H9 (cell line): ENCODE measurements at regions not wholly inside any gene's neighbourhood (a gene's known extent, or its start where the extent isn't known, plus 50 kb on each side); places are given as distances from the start of the nearest gene placed in this dataset.

ENCODE experiments used
- DNase-seq: peaks from one replicate; pipeline ENCODE4 v3.0.0-alpha.2; 2017
- H2AFZ ChIP-seq: one replicate; pipeline ENCODE4 v1.6.1; 2013; ENCODE audit warnings: mild to moderate bottlenecking, low read length, control low read depth, moderate library complexity
- H2AK5ac ChIP-seq: 2 replicates; pipeline ENCODE4 v1.6.1; 2013; ENCODE audit warnings: low read length, control low read depth, mixed read lengths; ENCODE audit not compliant: insufficient read length
- H2BK120ac ChIP-seq: one replicate; pipeline ENCODE4 v1.6.1; 2013; ENCODE audit warnings: low read depth, mild to moderate bottlenecking, low read length, control low read depth, inconsistent platforms; ENCODE audit not compliant: poor library complexity, severe bottlenecking
- H2BK12ac ChIP-seq: 2 replicates; pipeline ENCODE4 v1.6.1; 2013; ENCODE audit warnings: low read length, control low read depth, mixed read lengths, low read depth; ENCODE audit not compliant: insufficient read length
- H2BK15ac ChIP-seq: 2 replicates; pipeline ENCODE4 v1.6.1; 2013; ENCODE audit warnings: low read depth, low read length, control low read depth
- H2BK20ac ChIP-seq: one replicate; pipeline ENCODE4 v1.6.1; 2013; ENCODE audit warnings: low read depth, mild to moderate bottlenecking, low read length, control low read depth, inconsistent platforms; ENCODE audit not compliant: poor library complexity, severe bottlenecking
- H2BK5ac ChIP-seq: 2 replicates; pipeline ENCODE4 v1.6.1; 2013; ENCODE audit warnings: low read length, control low read depth, mixed read lengths; ENCODE audit not compliant: insufficient read length
- H3K14ac ChIP-seq: 2 replicates; pipeline ENCODE4 v1.6.1; 2013; ENCODE audit warnings: low read length, control low read depth; ENCODE audit not compliant: insufficient read depth
- H3K18ac ChIP-seq: 2 replicates; pipeline ENCODE4 v1.6.1; 2013; ENCODE audit warnings: low read depth, mild to moderate bottlenecking, mixed read lengths, low read length, control low read depth; ENCODE audit not compliant: insufficient read length
- H3K23ac ChIP-seq: 2 replicates; pipeline ENCODE4 v1.6.1; 2013; ENCODE audit warnings: low read length, control low read depth, mixed read lengths, low read depth; ENCODE audit not compliant: insufficient read length
- H3K23me2 ChIP-seq: 2 replicates; pipeline ENCODE4 v1.6.1; 2013; ENCODE audit warnings: low read depth, mild to moderate bottlenecking, mixed read lengths, low read length, control low read depth; ENCODE audit not compliant: insufficient read length, poor library complexity, severe bottlenecking
- H3K27ac ChIP-seq: 2 replicates; pipeline ENCODE4 v1.5.1; 2013; ENCODE audit warnings: low read length, control low read depth, mixed read lengths, low read depth; ENCODE audit not compliant: insufficient read length
- H3K27me3 ChIP-seq: 2 replicates; pipeline ENCODE4 v1.6.1; 2013; ENCODE audit warnings: low read length, control low read depth, inconsistent platforms; ENCODE audit not compliant: insufficient read depth
- H3K4ac ChIP-seq: 2 replicates; pipeline ENCODE4 v1.6.1; 2013; ENCODE audit warnings: low read depth, mild to moderate bottlenecking, control low read depth, inconsistent platforms, low read length, moderate library complexity
- H3K4me1 ChIP-seq: 2 replicates; pipeline ENCODE4 v1.6.1; 2013; ENCODE audit warnings: low read length, control low read depth, inconsistent platforms; ENCODE audit not compliant: insufficient read depth
- H3K4me2 ChIP-seq: 2 replicates; pipeline ENCODE4 v1.6.1; 2013; ENCODE audit warnings: low read length, control low read depth, mixed read lengths; ENCODE audit not compliant: insufficient read length, insufficient read depth
- H3K56ac ChIP-seq: 2 replicates; pipeline ENCODE4 v1.6.1; 2013; ENCODE audit warnings: low read depth, mild to moderate bottlenecking, mixed read lengths, low read length, control low read depth; ENCODE audit not compliant: insufficient read length
- H3K79me1 ChIP-seq: 2 replicates; pipeline ENCODE4 v1.6.1; 2013; ENCODE audit warnings: low read depth, mild to moderate bottlenecking, moderate library complexity, low read length, control low read depth, inconsistent platforms; ENCODE audit not compliant: insufficient read depth, poor library complexity, severe bottlenecking
- H3K79me2 ChIP-seq: 2 replicates; pipeline ENCODE4 v1.6.1; 2013; ENCODE audit warnings: low read length, control low read depth, inconsistent platforms; ENCODE audit not compliant: insufficient read depth
- H3K9ac ChIP-seq: 2 replicates; pipeline ENCODE4 v1.6.1; 2013; ENCODE audit warnings: low read length, control low read depth, mixed read lengths; ENCODE audit not compliant: insufficient read length; ENCODE audit errors: extremely low read depth
- H3K9me3 ChIP-seq: one replicate; pipeline ENCODE4 v1.6.1; 2013; ENCODE audit warnings: low read depth, low read length, inconsistent platforms; ENCODE audit not compliant: control insufficient read depth
- H3T11ph ChIP-seq: one replicate; pipeline ENCODE4 v1.6.1; 2013; ENCODE audit warnings: mild to moderate bottlenecking, low read length, control low read depth, inconsistent platforms
- H4K20me1 ChIP-seq: one replicate; pipeline ENCODE4 v1.6.1; 2013; ENCODE audit not compliant: control insufficient read depth, insufficient read length, insufficient read depth
- H4K5ac ChIP-seq: 2 replicates; pipeline ENCODE4 v1.6.1; 2013; ENCODE audit warnings: low read depth, mild to moderate bottlenecking, mixed read lengths, low read length, control low read depth; ENCODE audit not compliant: insufficient read length
- H4K8ac ChIP-seq: replicated peaks from 2 replicates; pipeline ENCODE4 v1.6.1; 2013; ENCODE audit warnings: low read length, control low read depth, mixed read lengths, low read depth; ENCODE audit not compliant: insufficient read length
- H4K91ac ChIP-seq: 2 replicates; pipeline ENCODE4 v1.6.1; 2013; ENCODE audit warnings: low read depth, mild to moderate bottlenecking, moderate library complexity, mixed read lengths, low read length, control low read depth; ENCODE audit not compliant: insufficient read length
- H3K27ac Mint-ChIP-seq, 3 experiments: 2 replicates in 2 of 3; 3 replicates in 1 of 3; pipeline ENCODE4 v1.8.0; 2020 to 2021; ENCODE audit warnings: mixed read lengths in 3 of 3, mild to moderate bottlenecking in 1 of 3, moderate library complexity in 1 of 3
- H3K27me3 Mint-ChIP-seq: 2 replicates; pipeline ENCODE4 v1.8.0; 2021; ENCODE audit warnings: low read depth, mild to moderate bottlenecking, moderate library complexity, mixed read lengths
- H3K36me3 Mint-ChIP-seq, 3 experiments: 2 replicates in 2 of 3; 3 replicates in 1 of 3; pipeline ENCODE4 v1.8.0; 2020 to 2021; ENCODE audit warnings: low read depth in 3 of 3, mixed read lengths in 3 of 3; ENCODE audit not compliant: insufficient read depth in 1 of 3
- H3K4me1 Mint-ChIP-seq, 2 experiments: 2 replicates each; pipeline ENCODE4 v1.8.0; 2020; ENCODE audit warnings: mixed read lengths in 2 of 2
- H3K4me3 Mint-ChIP-seq, 2 experiments: 2 replicates in 1 of 2; 3 replicates in 1 of 2; pipeline ENCODE4 v1.8.0; 2020 to 2021; ENCODE audit warnings: mild to moderate bottlenecking in 2 of 2, mixed read lengths in 2 of 2, moderate library complexity in 1 of 2
- H3K9me3 Mint-ChIP-seq, 2 experiments: 2 replicates in 1 of 2; 3 replicates in 1 of 2; pipeline ENCODE4 v1.8.0; 2020; ENCODE audit warnings: mild to moderate bottlenecking in 2 of 2, mixed read lengths in 2 of 2, moderate library complexity in 1 of 2
- CTCF ChIP-seq: fragments of 200-600 bp; sonication (generic); conservative IDR thresholded peaks from 3 replicates; pipeline ENCODE4 v1.8.0; 2021; ENCODE audit warnings: antibody characterized with exemption, mild to moderate bottlenecking
- WGBS: extraction: QIAGEN DNeasy Blood & Tissue Kit; methylation state at CpG from one replicate; pipeline ENCODE4 v1.1.7; 2013; ENCODE audit warnings: missing lambda C conversion rate, low lambda C conversion rate, mixed read lengths; ENCODE audit not compliant: insufficient read length; ENCODE audit errors: extremely low coverage; 5-methylcytosine and 5-hydroxymethylcytosine counted together

- no peak for DNase-seq
- Histone ChIP-seq H3K9me3 (no peaks in the 10 kb centered on the region), H4K8ac (no peak overlapping the region), H3T11ph (no peak overlapping the region), H3K9ac (no peak overlapping the region), H4K20me1 (no peaks in the 10 kb centered on the region), H3K23ac (no peak overlapping the region), H3K4me1 (peaks cover 2% of the 10 kb centered on the region; the same call in 1 of the 2 replicates), H3K27ac (no peak overlapping the region), H2AFZ (no peak overlapping the region), H4K91ac (no peak overlapping the region), H3K56ac (no peak overlapping the region), H3K18ac (no peak overlapping the region), H2BK20ac (no peak overlapping the region), H2BK12ac (no peak overlapping the region), H3K14ac (no peak overlapping the region), H4K5ac (no peak overlapping the region), H3K27me3 (no peaks in the 10 kb centered on the region), H3K23me2 (no peaks in the 10 kb centered on the region), H2AK5ac (no peak overlapping the region), H2BK120ac (no peak overlapping the region), H3K79me1 (no peaks in the 10 kb centered on the region), H2BK5ac (no peak overlapping the region), H3K4ac (no peak overlapping the region), H3K79me2 (no peaks in the 10 kb centered on the region), H2BK15ac (no peak overlapping the region), H3K4me2 (no peak overlapping the region)
- Mint-ChIP-seq H3K9me3 (peaks cover 5% of the 10 kb centered on the region in 2 experiments; a peak in 3 of 5 replicates), H3K36me3 (no peaks in the 10 kb centered on the region), H3K27me3 (peaks cover 67% of the 10 kb centered on the region), H3K4me3 (no peak overlapping the region), H3K4me1 (no peaks in the 10 kb centered on the region), H3K27ac (no peak overlapping the region)
- no CpG with 5 or more reads among the region's 7 CpGs for WGBS
- TF ChIP-seq CTCF: no peak
Measured at GRCh38 chr22:33166206-33166605, 108.0 kb upstream of the SYN3 start.
